Osteoblast (primary cell): ENCODE measurements at regions not wholly inside any gene's neighbourhood (a gene's known extent, or its start where the extent isn't known, plus 50 kb on each side); places are given as distances from the start of the nearest gene placed in this dataset.
A peak's percentile ranks its signal among the peaks of the same experiment; 100 is the strongest.

Source experiments
- DNase-seq: peaks from one replicate; pipeline ENCODE4 v3.0.0; 2011; ENCODE audit warnings: low spot score, mixed read lengths; ENCODE audit not compliant: insufficient read length; ENCODE audit errors: missing footprints
- H2AFZ ChIP-seq: 2 replicates; pipeline ENCODE4 v1.6.0; 2011; ENCODE audit warnings: mild to moderate bottlenecking, low read length
- H3K27ac ChIP-seq: 2 replicates; pipeline ENCODE4 v1.5.1; 2011; ENCODE audit warnings: mild to moderate bottlenecking, low read depth, low read length, moderate library complexity
- H3K27me3 ChIP-seq: 2 replicates; pipeline ENCODE4 v1.6.0; 2012; ENCODE audit warnings: mild to moderate bottlenecking, control low read depth, inconsistent platforms, low read length, moderate library complexity; ENCODE audit not compliant: insufficient read depth
- H3K36me3 ChIP-seq: 2 replicates; pipeline ENCODE4 v1.5.1; 2011; ENCODE audit warnings: mild to moderate bottlenecking, low read length, control low read depth, moderate library complexity; ENCODE audit not compliant: insufficient read depth
- H3K4me1 ChIP-seq: 2 replicates; pipeline ENCODE4 v1.5.1; 2011; ENCODE audit warnings: mild to moderate bottlenecking, low read length, control low read depth, moderate library complexity; ENCODE audit not compliant: insufficient read depth
- H3K4me2 ChIP-seq: 2 replicates; pipeline ENCODE4 v1.6.0; 2011; ENCODE audit warnings: mild to moderate bottlenecking, low read length; ENCODE audit not compliant: insufficient read depth
- H3K4me3 ChIP-seq: fragments of 200-600 bp; sonication (generic); 3 replicates; pipeline ENCODE4 v1.5.1; 2012; ENCODE audit warnings: mild to moderate bottlenecking, low read length, inconsistent platforms; ENCODE audit not compliant: insufficient read depth
- H3K79me2 ChIP-seq: 2 replicates; pipeline ENCODE4 v1.6.0; 2012; ENCODE audit warnings: mild to moderate bottlenecking, low read length, control low read depth, inconsistent platforms; ENCODE audit not compliant: insufficient read depth
- H3K9me3 ChIP-seq: 2 replicates; pipeline ENCODE4 v1.5.1; 2011; ENCODE audit warnings: low read depth, low read length, control low read depth
- H4K20me1 ChIP-seq: 2 replicates; pipeline ENCODE4 v1.6.0; 2012; ENCODE audit warnings: mild to moderate bottlenecking, low read length, control low read depth; ENCODE audit not compliant: insufficient read depth
- TF ChIP-seq, protein P1 (sequence below): IDR thresholded peaks from 2 replicates; pipeline ENCODE4 v1.5.1; 2011; ENCODE audit warnings: mild to moderate bottlenecking, low read depth, low read length, moderate library complexity; ENCODE audit errors: extremely low read depth

DNA sequence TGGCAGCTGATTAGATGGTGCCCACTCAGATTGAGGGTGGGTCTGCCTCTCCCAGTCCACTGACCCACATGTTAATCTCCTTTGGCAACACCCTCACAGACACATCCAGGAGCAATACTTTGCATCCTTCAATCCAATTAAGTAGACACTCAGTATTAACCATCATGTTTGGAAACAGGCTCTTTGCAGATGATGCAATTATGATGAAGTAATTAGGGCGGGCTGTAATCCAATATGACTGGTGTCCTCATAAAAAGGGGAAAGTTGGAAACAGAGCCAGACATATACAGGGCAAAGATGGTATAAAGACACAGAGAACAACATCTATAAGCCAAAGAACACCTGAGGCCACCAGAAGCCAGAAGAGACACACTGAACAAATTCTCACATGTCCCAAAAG, 658.6 kb downstream of the CCSER2 start:
- TF ChIP-seq, protein P1, sequence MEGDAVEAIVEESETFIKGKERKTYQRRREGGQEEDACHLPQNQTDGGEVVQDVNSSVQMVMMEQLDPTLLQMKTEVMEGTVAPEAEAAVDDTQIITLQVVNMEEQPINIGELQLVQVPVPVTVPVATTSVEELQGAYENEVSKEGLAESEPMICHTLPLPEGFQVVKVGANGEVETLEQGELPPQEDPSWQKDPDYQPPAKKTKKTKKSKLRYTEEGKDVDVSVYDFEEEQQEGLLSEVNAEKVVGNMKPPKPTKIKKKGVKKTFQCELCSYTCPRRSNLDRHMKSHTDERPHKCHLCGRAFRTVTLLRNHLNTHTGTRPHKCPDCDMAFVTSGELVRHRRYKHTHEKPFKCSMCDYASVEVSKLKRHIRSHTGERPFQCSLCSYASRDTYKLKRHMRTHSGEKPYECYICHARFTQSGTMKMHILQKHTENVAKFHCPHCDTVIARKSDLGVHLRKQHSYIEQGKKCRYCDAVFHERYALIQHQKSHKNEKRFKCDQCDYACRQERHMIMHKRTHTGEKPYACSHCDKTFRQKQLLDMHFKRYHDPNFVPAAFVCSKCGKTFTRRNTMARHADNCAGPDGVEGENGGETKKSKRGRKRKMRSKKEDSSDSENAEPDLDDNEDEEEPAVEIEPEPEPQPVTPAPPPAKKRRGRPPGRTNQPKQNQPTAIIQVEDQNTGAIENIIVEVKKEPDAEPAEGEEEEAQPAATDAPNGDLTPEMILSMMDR: no peak
- no peaks in the 10 kb centered on the region for H3K36me3 ChIP-seq
- no peaks in the 10 kb centered on the region for H4K20me1 ChIP-seq
- no peak overlapping the region for H3K4me2 ChIP-seq
- no peak overlapping the region for H3K27ac ChIP-seq
- no peak overlapping the region for H3K4me3 ChIP-seq
- no peaks in the 10 kb centered on the region for H3K27me3 ChIP-seq
- H3K9me3 ChIP-seq: no peaks in the 10 kb centered on the region
- H3K79me2 ChIP-seq: no peaks in the 10 kb centered on the region
- no peak overlapping the region for H2AFZ ChIP-seq
- DNase-seq: no peak
- H3K4me1 ChIP-seq: no peaks in the 10 kb centered on the region

DNA sequence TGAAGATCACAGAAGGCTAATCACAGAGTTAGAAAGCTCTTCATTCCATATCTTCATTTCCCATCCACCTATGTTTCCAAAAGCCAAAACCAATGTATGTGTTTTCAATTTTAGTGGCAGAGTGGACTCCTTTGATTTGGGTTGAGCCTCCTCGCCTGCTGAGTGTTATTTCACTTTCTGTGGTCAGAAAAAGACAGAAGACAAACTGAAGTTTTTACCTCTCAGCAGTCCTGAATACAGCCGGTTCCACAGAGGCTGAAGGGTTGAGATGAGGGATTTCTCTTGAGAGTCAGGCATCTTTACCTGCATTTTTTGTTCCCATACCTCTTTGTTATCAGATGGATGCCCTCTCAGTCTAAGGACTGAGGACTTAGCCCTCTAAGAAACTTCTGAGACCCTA, 659.6 kb downstream of the CCSER2 start:
- Histone ChIP-seq H3K4me3 (no peak overlapping the region), H3K4me1 (no peaks in the 10 kb centered on the region), H3K27ac (no peak overlapping the region), H4K20me1 (no peaks in the 10 kb centered on the region), H2AFZ (no peak overlapping the region), H3K27me3 (no peaks in the 10 kb centered on the region), H3K36me3 (no peaks in the 10 kb centered on the region), H3K79me2 (no peaks in the 10 kb centered on the region), H3K9me3 (no peaks in the 10 kb centered on the region), H3K4me2 (no peak overlapping the region)
- DNase-seq: peak; percentile 6
- TF ChIP-seq, protein P1: no peak

DNA sequence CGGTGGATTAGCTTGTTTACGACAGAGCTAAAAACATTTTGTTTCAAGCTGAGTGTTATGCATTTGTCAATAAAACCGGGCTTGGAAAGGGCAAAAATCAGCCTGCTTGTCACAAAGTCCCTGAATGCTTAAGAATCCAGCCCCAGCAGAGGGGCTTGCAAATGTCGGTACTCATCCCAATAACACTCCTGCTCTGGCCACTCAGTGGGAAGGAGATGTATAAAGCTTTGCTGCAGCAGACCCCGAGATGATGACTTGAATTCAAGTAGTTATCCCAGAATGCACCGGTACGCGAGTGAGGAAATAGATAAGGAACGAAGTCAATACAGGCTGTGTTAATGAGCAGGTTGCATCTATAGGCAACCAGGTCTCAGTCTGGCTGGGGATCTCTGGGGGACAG, 662.3 kb downstream of the CCSER2 start:
- Histone ChIP-seq H3K9me3 (no peaks in the 10 kb centered on the region), H3K36me3 (no peaks in the 10 kb centered on the region), H3K4me1 (no peaks in the 10 kb centered on the region), H4K20me1 (no peaks in the 10 kb centered on the region), H3K79me2 (no peaks in the 10 kb centered on the region), H3K4me2 (no peak overlapping the region), H3K4me3 (no peak overlapping the region), H3K27ac (no peak overlapping the region), H2AFZ (no peak overlapping the region), H3K27me3 (no peaks in the 10 kb centered on the region)
- TF ChIP-seq, protein P1: no peak
- DNase-seq: no peak

DNA sequence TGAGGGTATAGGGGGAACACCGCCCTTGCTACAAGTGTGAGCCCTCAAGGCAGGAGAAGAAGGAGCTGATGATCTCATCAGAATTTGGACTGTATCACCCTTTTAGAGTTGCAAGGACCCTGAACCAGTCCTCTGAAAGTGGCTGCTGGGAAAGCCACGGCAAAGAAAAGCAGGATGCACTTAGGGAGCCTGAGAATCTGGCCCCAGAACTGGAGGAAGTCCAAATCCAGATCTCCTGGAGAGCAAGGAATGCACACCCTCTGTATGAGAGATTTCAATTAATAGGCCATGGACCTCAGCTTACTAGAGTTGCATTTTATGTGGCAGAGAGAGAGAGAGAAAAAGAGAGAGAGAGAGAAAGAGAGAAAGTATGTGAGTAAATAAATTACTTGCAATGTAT, 662.9 kb downstream of the CCSER2 start:
- no peak overlapping the region for H3K27ac ChIP-seq
- H3K27me3 ChIP-seq: no peaks in the 10 kb centered on the region
- H3K79me2 ChIP-seq: no peaks in the 10 kb centered on the region
- no peak for DNase-seq
- H4K20me1 ChIP-seq: no peaks in the 10 kb centered on the region
- H3K4me1 ChIP-seq: no peaks in the 10 kb centered on the region
- H2AFZ ChIP-seq: no peak overlapping the region
- H3K9me3 ChIP-seq: no peaks in the 10 kb centered on the region
- TF ChIP-seq, protein P1: no peak
- no peak overlapping the region for H3K4me3 ChIP-seq
- H3K4me2 ChIP-seq: no peak overlapping the region
- H3K36me3 ChIP-seq: no peaks in the 10 kb centered on the region
